ENCODE measurements at regions not wholly inside any gene's neighbourhood (a gene's known extent, or its start where the extent isn't known, plus 50 kb on each side); places are given as distances from the start of the nearest gene placed in this dataset.

DNA sequence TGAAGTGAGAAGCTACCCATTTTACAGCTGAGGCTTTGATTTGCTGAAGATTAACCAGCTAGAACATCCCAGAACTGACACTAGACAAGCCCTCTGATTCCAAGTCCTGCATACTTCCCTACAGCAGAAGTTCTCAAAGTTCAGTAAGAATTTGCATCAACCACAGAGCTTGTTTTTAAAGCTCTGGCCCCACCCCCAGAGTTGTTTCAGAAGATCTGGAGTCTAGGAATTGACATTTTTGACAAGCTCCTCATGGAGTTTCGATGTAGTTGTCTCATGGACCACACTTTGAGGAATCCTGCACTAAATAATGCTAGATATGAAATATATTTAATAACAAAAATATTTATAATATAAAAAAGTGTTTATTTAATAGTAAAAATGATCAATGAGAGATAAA lies 120.3 kb upstream of the ADAMTS18 start:
- H3K4me2 ChIP-seq (ENCODE audit: low read length), result no peak overlapping the region
- H3K56ac ChIP-seq (ENCODE audit: low read length), result no peak overlapping the region
- H3K18ac ChIP-seq (ENCODE audit: low read length), result no peak overlapping the region
- no peaks in the 10 kb centered on the region for H3K36me3 ChIP-seq (ENCODE audit: control insufficient read depth, insufficient read depth, low read length)
- no peak overlapping the region for H2BK120ac ChIP-seq (ENCODE audit: low read depth, low read length)
- H3K79me1 ChIP-seq (ENCODE audit: low read length), result no peaks in the 10 kb centered on the region
- H4K5ac ChIP-seq (ENCODE audit: low read length), result no peak overlapping the region
- H2BK15ac ChIP-seq (replicated peaks; ENCODE audit: low read depth), result no peak overlapping the region
- no peak overlapping the region for H3K23ac ChIP-seq (ENCODE audit: low read length)
- H3K4me3 ChIP-seq (ENCODE audit: low read length), result no peak overlapping the region
- no peaks in the 10 kb centered on the region for H3K27me3 ChIP-seq (ENCODE audit: insufficient read depth, low read length, poor library complexity)
- H2AK5ac ChIP-seq (ENCODE audit: low read length), result no peak overlapping the region
- no peaks in the 10 kb centered on the region for H3K79me2 ChIP-seq (ENCODE audit: control insufficient read depth, insufficient read depth, low read length)
- no peak overlapping the region for H2BK5ac ChIP-seq (ENCODE audit: low read length)
- no CpG with 5 or more reads among the region's 1 CpG for WGBS (ENCODE audit: extremely low coverage, insufficient coverage, low lambda C conversion rate)
- no peak for DNase-seq
- no peak overlapping the region for H4K8ac ChIP-seq (ENCODE audit: low read depth, low read length)
- H3K4ac ChIP-seq (ENCODE audit: low read depth, low read length), result no peak overlapping the region
- no peaks in the 10 kb centered on the region for H3K4me1 ChIP-seq (ENCODE audit: control insufficient read depth, low read depth, low read length)
- H3K27ac ChIP-seq (ENCODE audit: low read depth, low read length), result no peak overlapping the region
- no peak overlapping the region for H3K9ac ChIP-seq (ENCODE audit: low read length)

DNA sequence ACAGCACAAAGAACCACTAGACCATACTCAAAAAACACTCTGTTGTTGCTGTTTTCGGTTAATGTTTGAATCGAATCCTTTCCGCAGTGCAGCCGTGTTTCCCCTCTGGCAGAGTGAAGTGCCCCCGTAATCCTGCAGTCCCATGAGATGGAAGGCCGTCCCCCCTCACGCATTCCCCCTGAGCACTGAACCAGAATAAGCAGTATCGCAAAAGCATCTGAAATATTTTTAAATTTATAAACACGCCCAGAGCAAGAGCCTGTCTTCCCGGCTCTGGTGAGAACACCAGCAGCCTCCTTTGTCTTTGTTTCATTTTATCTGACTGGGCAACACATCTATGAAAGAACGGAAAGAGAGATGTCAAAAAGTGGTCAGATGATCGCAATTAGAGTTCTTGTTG lies 121.0 kb upstream of the ADAMTS18 start:
- no peak overlapping the region for H3K4me2 ChIP-seq (ENCODE audit: low read length)
- H2BK15ac ChIP-seq (replicated peaks; ENCODE audit: low read depth), result no peak overlapping the region
- no peak overlapping the region for H3K9ac ChIP-seq (ENCODE audit: low read length)
- no peak overlapping the region for H2AK5ac ChIP-seq (ENCODE audit: low read length)
- no peak overlapping the region for H3K56ac ChIP-seq (ENCODE audit: low read length)
- H3K4me3 ChIP-seq (ENCODE audit: low read length), result no peak overlapping the region
- DNase-seq, result no peak
- H3K27me3 ChIP-seq (ENCODE audit: insufficient read depth, low read length, poor library complexity), result no peaks in the 10 kb centered on the region
- no CpG with 5 or more reads among the region's 12 CpGs for WGBS (ENCODE audit: extremely low coverage, insufficient coverage, low lambda C conversion rate)
- no peak overlapping the region for H3K23ac ChIP-seq (ENCODE audit: low read length)
- H2BK5ac ChIP-seq (ENCODE audit: low read length), result no peak overlapping the region
- no peak overlapping the region for H3K4ac ChIP-seq (ENCODE audit: low read depth, low read length)
- no peaks in the 10 kb centered on the region for H3K79me1 ChIP-seq (ENCODE audit: low read length)
- H4K8ac ChIP-seq (ENCODE audit: low read depth, low read length), result no peak overlapping the region
- no peak overlapping the region for H2BK120ac ChIP-seq (ENCODE audit: low read depth, low read length)
- no peaks in the 10 kb centered on the region for H3K36me3 ChIP-seq (ENCODE audit: control insufficient read depth, insufficient read depth, low read length)
- H3K27ac ChIP-seq (ENCODE audit: low read depth, low read length), result no peak overlapping the region
- H3K79me2 ChIP-seq (ENCODE audit: control insufficient read depth, insufficient read depth, low read length), result no peaks in the 10 kb centered on the region
- no peak overlapping the region for H4K5ac ChIP-seq (ENCODE audit: low read length)
- H3K18ac ChIP-seq (ENCODE audit: low read length), result no peak overlapping the region
- H3K4me1 ChIP-seq (ENCODE audit: control insufficient read depth, low read depth, low read length), result no peaks in the 10 kb centered on the region

DNA sequence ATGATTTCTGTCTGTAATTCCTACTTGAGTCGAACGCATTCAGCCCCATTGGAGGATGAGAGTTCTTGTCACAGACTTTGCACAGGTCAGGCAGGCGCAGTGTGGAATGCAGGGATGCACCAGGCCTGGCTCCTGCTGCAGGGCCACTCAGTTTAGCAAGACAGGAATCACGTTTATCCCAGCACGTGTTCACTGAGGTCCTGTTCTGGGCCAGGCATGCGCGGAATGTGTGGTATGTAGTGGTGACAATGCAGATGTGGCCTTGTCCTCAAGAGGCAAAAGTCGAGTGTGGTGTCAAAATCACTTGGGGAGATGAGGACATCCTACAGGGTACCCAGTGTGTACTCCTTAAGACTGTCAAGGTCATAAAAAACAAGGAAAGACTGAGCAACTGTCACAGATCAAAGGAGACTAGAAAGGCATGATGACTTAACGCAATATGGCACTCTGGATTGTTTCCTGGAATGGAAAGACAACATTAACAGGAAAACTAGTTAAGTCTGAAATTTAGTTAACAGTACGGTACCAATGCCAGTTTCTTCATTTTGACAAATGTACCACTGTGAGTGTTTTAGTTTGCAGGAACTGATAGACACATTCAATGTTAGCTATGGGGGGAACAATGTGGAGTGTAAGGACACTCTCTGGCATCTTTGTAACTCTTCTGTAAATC lies 121.5 kb upstream of the ADAMTS18 start:
- no peak overlapping the region for H4K8ac ChIP-seq (ENCODE audit: low read depth, low read length)
- no peak overlapping the region for H2BK120ac ChIP-seq (ENCODE audit: low read depth, low read length)
- no peaks in the 10 kb centered on the region for H3K27me3 ChIP-seq (ENCODE audit: insufficient read depth, low read length, poor library complexity)
- no peak overlapping the region for H2BK5ac ChIP-seq (ENCODE audit: low read length)
- H3K4ac ChIP-seq (ENCODE audit: low read depth, low read length), result no peak overlapping the region
- H3K79me1 ChIP-seq (ENCODE audit: low read length), result no peaks in the 10 kb centered on the region
- H3K23ac ChIP-seq (ENCODE audit: low read length), result no peak overlapping the region
- H3K4me2 ChIP-seq (ENCODE audit: low read length), result no peak overlapping the region
- no peak overlapping the region for H2AK5ac ChIP-seq (ENCODE audit: low read length)
- H3K56ac ChIP-seq (ENCODE audit: low read length), result no peak overlapping the region
- no peak overlapping the region for H3K18ac ChIP-seq (ENCODE audit: low read length)
- no peaks in the 10 kb centered on the region for H3K79me2 ChIP-seq (ENCODE audit: control insufficient read depth, insufficient read depth, low read length)
- WGBS (ENCODE audit: extremely low coverage, insufficient coverage, low lambda C conversion rate), result no CpG with 5 or more reads among the region's 10 CpGs
- no peak overlapping the region for H3K9ac ChIP-seq (ENCODE audit: low read length)
- H3K4me3 ChIP-seq (ENCODE audit: low read length), result no peak overlapping the region
- DNase-seq, result peak; percentile 54
- no peak overlapping the region for H3K27ac ChIP-seq (ENCODE audit: low read depth, low read length)
- no peak overlapping the region for H2BK15ac ChIP-seq (replicated peaks; ENCODE audit: low read depth)
- H4K5ac ChIP-seq (ENCODE audit: low read length), result no peak overlapping the region
- no peaks in the 10 kb centered on the region for H3K36me3 ChIP-seq (ENCODE audit: control insufficient read depth, insufficient read depth, low read length)
- no peaks in the 10 kb centered on the region for H3K4me1 ChIP-seq (ENCODE audit: control insufficient read depth, low read depth, low read length)

DNA sequence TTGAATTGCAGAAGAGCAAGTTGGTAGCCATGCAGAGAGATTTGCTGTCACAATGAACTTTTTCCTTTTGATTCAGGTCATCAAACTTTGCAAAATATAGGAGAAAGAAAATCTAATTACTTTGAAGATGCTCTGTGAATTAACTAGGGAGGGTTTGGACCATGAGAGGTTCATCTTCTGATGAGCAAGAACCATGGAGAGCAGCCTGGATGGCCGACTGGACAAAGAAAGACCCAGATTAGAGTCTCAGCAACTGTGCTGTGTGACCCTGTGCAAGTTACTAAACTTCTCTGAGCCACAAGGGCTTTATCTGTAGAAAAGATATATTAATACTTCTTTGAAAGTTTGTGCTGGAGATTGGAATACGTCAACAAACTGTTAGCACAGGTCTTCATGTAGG lies 122.6 kb upstream of the ADAMTS18 start:
- Histone ChIP-seq H3K18ac (ENCODE audit: low read length) (no peak overlapping the region), H3K36me3 (ENCODE audit: control insufficient read depth, insufficient read depth, low read length) (no peaks in the 10 kb centered on the region), H3K79me2 (ENCODE audit: control insufficient read depth, insufficient read depth, low read length) (no peaks in the 10 kb centered on the region), H2BK120ac (ENCODE audit: low read depth, low read length) (no peak overlapping the region), H3K9ac (ENCODE audit: low read length) (no peak overlapping the region), H3K4me3 (ENCODE audit: low read length) (no peak overlapping the region), H4K5ac (ENCODE audit: low read length) (no peak overlapping the region), H3K4me2 (ENCODE audit: low read length) (no peak overlapping the region), H3K23ac (ENCODE audit: low read length) (no peak overlapping the region), H2BK5ac (ENCODE audit: low read length) (no peak overlapping the region), H3K27me3 (ENCODE audit: insufficient read depth, low read length, poor library complexity) (no peaks in the 10 kb centered on the region), H3K56ac (ENCODE audit: low read length) (no peak overlapping the region), H3K27ac (ENCODE audit: low read depth, low read length) (no peak overlapping the region), H3K4me1 (ENCODE audit: control insufficient read depth, low read depth, low read length) (no peaks in the 10 kb centered on the region), H2BK15ac (replicated peaks; ENCODE audit: low read depth) (no peak overlapping the region), H4K8ac (ENCODE audit: low read depth, low read length) (no peak overlapping the region), H2AK5ac (ENCODE audit: low read length) (no peak overlapping the region), H3K4ac (ENCODE audit: low read depth, low read length) (no peak overlapping the region), H3K79me1 (ENCODE audit: low read length) (no peaks in the 10 kb centered on the region)
- no peak for DNase-seq
- no CpG with 5 or more reads among the region's 2 CpGs for WGBS (ENCODE audit: extremely low coverage, insufficient coverage, low lambda C conversion rate)

DNA sequence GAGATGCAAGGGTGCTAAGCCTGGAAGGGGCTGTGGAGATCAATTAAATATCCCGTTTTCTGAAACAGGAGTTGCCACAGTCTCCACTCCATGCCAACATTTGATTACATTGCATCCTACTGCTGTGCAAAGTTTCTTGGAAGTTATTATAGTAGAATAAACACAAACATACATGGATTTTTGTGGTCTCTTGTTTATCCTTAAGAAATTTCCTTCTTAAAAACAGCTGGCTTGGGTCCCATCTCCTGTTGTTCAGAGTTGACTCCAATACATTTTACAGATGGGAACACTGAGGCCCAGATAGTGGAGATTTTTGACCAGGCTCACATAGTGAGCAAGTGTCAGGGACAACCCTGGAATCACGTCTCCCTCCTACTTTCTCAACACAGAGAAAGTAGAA lies 124.0 kb upstream of the ADAMTS18 start:
- no peak overlapping the region for H4K5ac ChIP-seq (ENCODE audit: low read length)
- no peak overlapping the region for H3K4me3 ChIP-seq (ENCODE audit: low read length)
- no peak overlapping the region for H2BK5ac ChIP-seq (ENCODE audit: low read length)
- no peak overlapping the region for H4K8ac ChIP-seq (ENCODE audit: low read depth, low read length)
- DNase-seq, result no peak
- no peaks in the 10 kb centered on the region for H3K79me1 ChIP-seq (ENCODE audit: low read length)
- H3K9ac ChIP-seq (ENCODE audit: low read length), result no peak overlapping the region
- no peak overlapping the region for H2BK15ac ChIP-seq (replicated peaks; ENCODE audit: low read depth)
- no peaks in the 10 kb centered on the region for H3K4me1 ChIP-seq (ENCODE audit: control insufficient read depth, low read depth, low read length)
- H3K4me2 ChIP-seq (ENCODE audit: low read length), result no peak overlapping the region
- no peak overlapping the region for H3K27ac ChIP-seq (ENCODE audit: low read depth, low read length)
- no peak overlapping the region for H2AK5ac ChIP-seq (ENCODE audit: low read length)
- no CpG with 5 or more reads among the region's 2 CpGs for WGBS (ENCODE audit: extremely low coverage, insufficient coverage, low lambda C conversion rate)
- H3K56ac ChIP-seq (ENCODE audit: low read length), result no peak overlapping the region
- H3K18ac ChIP-seq (ENCODE audit: low read length), result no peak overlapping the region
- no peaks in the 10 kb centered on the region for H3K27me3 ChIP-seq (ENCODE audit: insufficient read depth, low read length, poor library complexity)
- no peak overlapping the region for H3K4ac ChIP-seq (ENCODE audit: low read depth, low read length)
- H3K79me2 ChIP-seq (ENCODE audit: control insufficient read depth, insufficient read depth, low read length), result no peaks in the 10 kb centered on the region
- H3K36me3 ChIP-seq (ENCODE audit: control insufficient read depth, insufficient read depth, low read length), result no peaks in the 10 kb centered on the region
- no peak overlapping the region for H2BK120ac ChIP-seq (ENCODE audit: low read depth, low read length)
- H3K23ac ChIP-seq (ENCODE audit: low read length), result no peak overlapping the region

DNA sequence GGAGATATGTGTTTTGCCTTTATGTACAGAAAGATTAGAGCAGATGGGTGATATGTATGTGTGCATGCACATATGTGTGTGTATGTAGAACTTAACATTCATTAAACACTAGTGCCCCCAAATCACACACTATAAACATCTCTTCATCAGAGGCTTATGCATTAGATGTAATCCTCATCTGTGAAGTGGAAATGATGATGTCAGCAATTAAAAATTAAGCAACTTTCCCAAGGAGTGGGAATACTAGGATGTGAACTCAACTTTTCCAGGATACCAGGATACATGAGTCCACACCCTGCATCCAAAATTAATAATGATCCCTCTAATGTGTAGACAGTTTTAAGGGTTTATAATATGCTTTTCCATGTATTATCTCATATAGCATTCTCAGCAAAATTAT lies 127.7 kb upstream of the ADAMTS18 start:
- Histone ChIP-seq H3K4me3 (ENCODE audit: low read length) (no peak overlapping the region), H3K4me2 (ENCODE audit: low read length) (no peak overlapping the region), H3K4ac (ENCODE audit: low read depth, low read length) (no peak overlapping the region)

More for the DNA sequence above, 127.7 kb upstream of the ADAMTS18 start:
- Histone ChIP-seq H3K27ac (ENCODE audit: low read depth, low read length) (no peak overlapping the region), H3K56ac (ENCODE audit: low read length) (no peak overlapping the region), H2AK5ac (ENCODE audit: low read length) (no peak overlapping the region), H3K27me3 (ENCODE audit: insufficient read depth, low read length, poor library complexity) (no peaks in the 10 kb centered on the region), H4K8ac (ENCODE audit: low read depth, low read length) (no peak overlapping the region), H2BK120ac (ENCODE audit: low read depth, low read length) (no peak overlapping the region), H3K18ac (ENCODE audit: low read length) (no peak overlapping the region), H4K5ac (ENCODE audit: low read length) (no peak overlapping the region), H3K23ac (ENCODE audit: low read length) (no peak overlapping the region), H2BK5ac (ENCODE audit: low read length) (no peak overlapping the region), H3K4me1 (ENCODE audit: control insufficient read depth, low read depth, low read length) (no peaks in the 10 kb centered on the region), H2BK15ac (replicated peaks; ENCODE audit: low read depth) (no peak overlapping the region), H3K79me1 (ENCODE audit: low read length) (no peaks in the 10 kb centered on the region), H3K79me2 (ENCODE audit: control insufficient read depth, insufficient read depth, low read length) (no peaks in the 10 kb centered on the region), H3K36me3 (ENCODE audit: control insufficient read depth, insufficient read depth, low read length) (no peaks in the 10 kb centered on the region), H3K9ac (ENCODE audit: low read length) (no peak overlapping the region)
- no peak for DNase-seq

Data from mesendoderm (in vitro differentiated cells).